ENCODE measurements at regions not wholly inside any gene's neighbourhood (a gene's known extent, or its start where the extent isn't known, plus 50 kb on each side); places are given as distances from the start of the nearest gene placed in this dataset.

DNA sequence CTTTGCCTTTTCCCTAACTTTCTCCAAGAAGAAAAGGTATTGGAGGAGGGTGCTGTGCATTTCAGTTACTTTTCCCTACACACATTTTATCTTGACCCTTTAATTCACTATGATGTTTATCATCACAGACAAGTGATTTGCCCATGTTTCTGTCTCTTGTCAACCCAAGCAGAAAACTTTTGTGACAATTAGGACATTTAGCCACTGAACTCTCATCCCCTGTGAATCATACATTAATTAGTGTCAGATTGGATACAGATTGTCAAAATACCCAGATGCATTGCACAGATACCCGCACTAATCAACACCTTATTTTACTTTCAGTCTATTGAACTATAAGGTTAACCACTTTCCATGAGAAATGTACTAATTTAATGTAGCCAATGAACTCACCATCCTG is 912.9 kb downstream of the SORCS1 start:
- H3K27me3 ChIP-seq (ENCODE audit: insufficient read depth, insufficient read length), result no peaks in the 10 kb centered on the region
- no peaks in the 10 kb centered on the region for H3K4me1 ChIP-seq (ENCODE audit: insufficient read depth, insufficient read length)
- no peaks in the 10 kb centered on the region for H3K9me3 ChIP-seq (ENCODE audit: insufficient read depth, low read length)
- no peak overlapping the region for H3K9ac ChIP-seq (ENCODE audit: insufficient read length, low read depth)
- DNase-seq (ENCODE audit: low read depth, low spot score), result no peak
- no peaks in the 10 kb centered on the region for H3K36me3 ChIP-seq (ENCODE audit: insufficient read depth, insufficient read length, low read length)
- H3K4me3 ChIP-seq (ENCODE audit: insufficient read length, low read depth), result no peak overlapping the region
- TF ChIP-seq YY1 (IDR thresholded peaks at IDR 0.05; ENCODE audit: insufficient read depth, insufficient read length), result no peak
- no peak for TF ChIP-seq SUZ12 (IDR thresholded peaks at IDR 0.05; ENCODE audit: extremely low read depth, insufficient read depth, insufficient read length)
- no peak for TF ChIP-seq ZNF274 (IDR thresholded peaks at IDR 0.05; ENCODE audit: low read depth, low read length)

GRCh38 chr10:106242301-106242700 is 922.2 kb downstream of the SORCS1 start:
- TF ChIP-seq YY1 (IDR thresholded peaks at IDR 0.05; ENCODE audit: insufficient read depth, insufficient read length), result no peak
- no peak for TF ChIP-seq ZNF274 (IDR thresholded peaks at IDR 0.05; ENCODE audit: low read depth, low read length)
- TF ChIP-seq SUZ12 (IDR thresholded peaks at IDR 0.05; ENCODE audit: extremely low read depth, insufficient read depth, insufficient read length), result no peak
- DNase-seq (ENCODE audit: low read depth, low spot score), result no peak
- Histone ChIP-seq H3K4me1 (ENCODE audit: insufficient read depth, insufficient read length) (no peaks in the 10 kb centered on the region), H3K27me3 (ENCODE audit: insufficient read depth, insufficient read length) (no peaks in the 10 kb centered on the region), H3K9me3 (ENCODE audit: insufficient read depth, low read length) (no peaks in the 10 kb centered on the region), H3K9ac (ENCODE audit: insufficient read length, low read depth) (no peak overlapping the region), H3K36me3 (ENCODE audit: insufficient read depth, insufficient read length, low read length) (no peaks in the 10 kb centered on the region), H3K4me3 (ENCODE audit: insufficient read length, low read depth) (no peak overlapping the region)

DNA sequence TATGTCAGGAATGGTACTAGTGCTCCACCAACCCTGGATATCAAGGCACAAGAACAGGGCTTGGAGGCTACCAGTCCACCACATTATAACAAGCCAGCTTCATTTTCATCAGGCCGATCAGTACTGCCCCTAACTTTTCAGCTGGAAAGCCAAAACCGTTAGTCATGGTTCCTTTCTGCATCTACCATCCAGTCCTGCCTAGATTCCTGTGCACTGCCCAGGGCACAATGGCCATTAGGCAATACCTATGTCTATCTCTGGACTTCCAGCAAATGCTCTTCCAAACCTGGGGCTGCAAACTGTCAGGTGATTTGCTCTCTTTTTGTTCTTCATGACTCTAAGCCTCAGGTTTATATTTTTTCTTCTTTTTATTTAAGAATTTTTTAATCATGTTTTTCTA is 937.7 kb downstream of the SORCS1 start:
- no peaks in the 10 kb centered on the region for H3K36me3 ChIP-seq (ENCODE audit: insufficient read depth, insufficient read length, low read length)
- no peaks in the 10 kb centered on the region for H3K27me3 ChIP-seq (ENCODE audit: insufficient read depth, insufficient read length)
- no peak overlapping the region for H3K9ac ChIP-seq (ENCODE audit: insufficient read length, low read depth)
- no peak for DNase-seq (ENCODE audit: low read depth, low spot score)
- H3K4me1 ChIP-seq (ENCODE audit: insufficient read depth, insufficient read length), result no peaks in the 10 kb centered on the region
- H3K9me3 ChIP-seq (ENCODE audit: insufficient read depth, low read length), result no peaks in the 10 kb centered on the region
- no peak overlapping the region for H3K4me3 ChIP-seq (ENCODE audit: insufficient read length, low read depth)
- TF ChIP-seq YY1 (IDR thresholded peaks at IDR 0.05; ENCODE audit: insufficient read depth, insufficient read length), result no peak
- no peak for TF ChIP-seq ZNF274 (IDR thresholded peaks at IDR 0.05; ENCODE audit: low read depth, low read length)
- TF ChIP-seq SUZ12 (IDR thresholded peaks at IDR 0.05; ENCODE audit: extremely low read depth, insufficient read depth, insufficient read length), result no peak

- H3K4me1 ChIP-seq (ENCODE audit: insufficient read depth, insufficient read length), result no peaks in the 10 kb centered on the region
- TF ChIP-seq SUZ12 (IDR thresholded peaks at IDR 0.05; ENCODE audit: extremely low read depth, insufficient read depth, insufficient read length), result no peak
- no peak for TF ChIP-seq YY1 (IDR thresholded peaks at IDR 0.05; ENCODE audit: insufficient read depth, insufficient read length)
- TF ChIP-seq ZNF274 (IDR thresholded peaks at IDR 0.05; ENCODE audit: low read depth, low read length), result no peak
- DNase-seq (ENCODE audit: low read depth, low spot score), result no peak
- H3K27me3 ChIP-seq (ENCODE audit: insufficient read depth, insufficient read length), result no peaks in the 10 kb centered on the region
- no peaks in the 10 kb centered on the region for H3K9me3 ChIP-seq (ENCODE audit: insufficient read depth, low read length)
- no peak overlapping the region for H3K9ac ChIP-seq (ENCODE audit: insufficient read length, low read depth)
- no peak overlapping the region for H3K4me3 ChIP-seq (ENCODE audit: insufficient read length, low read depth)
- no peaks in the 10 kb centered on the region for H3K36me3 ChIP-seq (ENCODE audit: insufficient read depth, insufficient read length, low read length)
Observed at GRCh38 chr10:106226142-106226541, 938.4 kb downstream of the SORCS1 start.

- no peaks in the 10 kb centered on the region for H3K9me3 ChIP-seq (ENCODE audit: insufficient read depth, low read length)
- H3K9ac ChIP-seq (ENCODE audit: insufficient read length, low read depth), result no peak overlapping the region
- no peaks in the 10 kb centered on the region for H3K36me3 ChIP-seq (ENCODE audit: insufficient read depth, insufficient read length, low read length)
- H3K4me1 ChIP-seq (ENCODE audit: insufficient read depth, insufficient read length), result no peaks in the 10 kb centered on the region
- H3K27me3 ChIP-seq (ENCODE audit: insufficient read depth, insufficient read length), result no peaks in the 10 kb centered on the region
- no peak overlapping the region for H3K4me3 ChIP-seq (ENCODE audit: insufficient read length, low read depth)
- TF ChIP-seq YY1 (IDR thresholded peaks at IDR 0.05; ENCODE audit: insufficient read depth, insufficient read length) (no peak), ZNF274 (IDR thresholded peaks at IDR 0.05; ENCODE audit: low read depth, low read length) (no peak), SUZ12 (IDR thresholded peaks at IDR 0.05; ENCODE audit: extremely low read depth, insufficient read depth, insufficient read length) (no peak)
- no peak for DNase-seq (ENCODE audit: low read depth, low spot score)
Observed at GRCh38 chr10:106224676-106225075, 939.8 kb downstream of the SORCS1 start.

DNA sequence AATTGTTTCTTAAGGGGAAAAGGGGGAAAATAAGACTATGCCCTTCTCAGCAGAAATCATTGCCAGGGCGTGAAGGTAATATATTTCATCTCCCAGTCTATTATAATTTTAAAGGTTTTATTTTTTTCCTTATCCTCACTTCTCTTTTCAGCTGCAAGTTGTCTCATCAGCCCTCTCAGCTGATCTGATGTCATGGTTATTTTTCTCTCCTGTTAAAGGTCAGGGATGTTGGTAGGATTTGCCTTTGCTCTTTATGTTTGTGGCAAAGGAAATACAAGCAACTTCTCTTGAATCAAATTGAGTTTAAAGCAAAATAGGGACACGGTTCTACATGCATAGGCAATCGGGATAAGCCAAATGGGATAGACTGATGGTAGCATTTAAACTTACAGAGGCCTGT is 946.9 kb downstream of the SORCS1 start:
- no peak for DNase-seq (ENCODE audit: low read depth, low spot score)
- H3K4me1 ChIP-seq (ENCODE audit: insufficient read depth, insufficient read length), result no peaks in the 10 kb centered on the region
- no peak overlapping the region for H3K9ac ChIP-seq (ENCODE audit: insufficient read length, low read depth)
- H3K36me3 ChIP-seq (ENCODE audit: insufficient read depth, insufficient read length, low read length), result no peaks in the 10 kb centered on the region
- no peak for TF ChIP-seq ZNF274 (IDR thresholded peaks at IDR 0.05; ENCODE audit: low read depth, low read length)
- no peak for TF ChIP-seq YY1 (IDR thresholded peaks at IDR 0.05; ENCODE audit: insufficient read depth, insufficient read length)
- TF ChIP-seq SUZ12 (IDR thresholded peaks at IDR 0.05; ENCODE audit: extremely low read depth, insufficient read depth, insufficient read length), result no peak
- no peaks in the 10 kb centered on the region for H3K9me3 ChIP-seq (ENCODE audit: insufficient read depth, low read length)
- no peak overlapping the region for H3K4me3 ChIP-seq (ENCODE audit: insufficient read length, low read depth)
- no peaks in the 10 kb centered on the region for H3K27me3 ChIP-seq (ENCODE audit: insufficient read depth, insufficient read length)

DNA sequence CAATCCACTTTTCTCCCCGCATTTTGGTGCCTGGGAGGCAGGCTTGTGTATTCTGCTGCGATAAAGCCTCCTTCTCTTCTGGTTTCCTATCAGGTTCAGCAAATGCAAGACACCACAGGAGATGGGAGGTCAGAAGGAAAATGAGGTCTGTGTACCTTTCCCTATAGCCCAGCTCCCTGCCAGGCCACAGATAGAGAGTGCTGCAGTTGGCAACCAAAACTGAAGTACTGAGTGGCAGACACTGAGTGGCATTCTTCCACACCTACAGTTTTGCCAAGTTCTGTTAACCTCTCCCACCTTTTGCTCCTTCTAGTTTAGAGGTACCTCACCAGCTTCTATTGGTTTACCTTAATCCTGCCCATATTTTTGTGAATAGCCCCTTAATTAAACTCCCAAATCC is 948.4 kb downstream of the SORCS1 start:
- Histone ChIP-seq H3K9ac (ENCODE audit: insufficient read length, low read depth) (no peak overlapping the region), H3K4me3 (ENCODE audit: insufficient read length, low read depth) (no peak overlapping the region), H3K27me3 (ENCODE audit: insufficient read depth, insufficient read length) (no peaks in the 10 kb centered on the region), H3K9me3 (ENCODE audit: insufficient read depth, low read length) (no peaks in the 10 kb centered on the region), H3K4me1 (ENCODE audit: insufficient read depth, insufficient read length) (no peaks in the 10 kb centered on the region), H3K36me3 (ENCODE audit: insufficient read depth, insufficient read length, low read length) (no peaks in the 10 kb centered on the region)
- TF ChIP-seq ZNF274 (IDR thresholded peaks at IDR 0.05; ENCODE audit: low read depth, low read length) (no peak), YY1 (IDR thresholded peaks at IDR 0.05; ENCODE audit: insufficient read depth, insufficient read length) (no peak), SUZ12 (IDR thresholded peaks at IDR 0.05; ENCODE audit: extremely low read depth, insufficient read depth, insufficient read length) (no peak)
- no peak for DNase-seq (ENCODE audit: low read depth, low spot score)

DNA sequence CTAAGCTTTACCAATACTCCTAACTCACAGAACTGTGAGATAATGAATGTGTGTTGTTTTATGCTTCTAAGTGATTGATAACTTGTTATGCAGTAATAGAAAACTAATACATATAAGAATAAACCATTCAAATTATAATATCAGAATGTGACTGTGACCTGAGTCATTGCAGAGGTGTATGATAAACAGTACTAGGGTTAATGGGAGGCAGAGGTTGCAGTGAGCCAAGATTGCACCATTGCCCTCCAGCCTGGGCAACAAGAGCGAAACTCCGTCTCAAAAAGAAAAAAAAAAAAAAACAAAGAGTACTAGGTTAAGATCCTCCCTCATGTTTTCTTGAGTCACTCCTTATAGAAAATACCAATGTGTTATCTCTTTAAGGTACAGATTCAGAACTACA is 950.3 kb downstream of the SORCS1 start:
- no peak for DNase-seq (ENCODE audit: low read depth, low spot score)
- H3K4me3 ChIP-seq (ENCODE audit: insufficient read length, low read depth), result no peak overlapping the region
- no peaks in the 10 kb centered on the region for H3K9me3 ChIP-seq (ENCODE audit: insufficient read depth, low read length)
- TF ChIP-seq ZNF274 (IDR thresholded peaks at IDR 0.05; ENCODE audit: low read depth, low read length) (no peak), YY1 (IDR thresholded peaks at IDR 0.05; ENCODE audit: insufficient read depth, insufficient read length) (no peak), SUZ12 (IDR thresholded peaks at IDR 0.05; ENCODE audit: extremely low read depth, insufficient read depth, insufficient read length) (no peak)
- no peaks in the 10 kb centered on the region for H3K36me3 ChIP-seq (ENCODE audit: insufficient read depth, insufficient read length, low read length)
- no peak overlapping the region for H3K9ac ChIP-seq (ENCODE audit: insufficient read length, low read depth)
- H3K27me3 ChIP-seq (ENCODE audit: insufficient read depth, insufficient read length), result no peaks in the 10 kb centered on the region
- H3K4me1 ChIP-seq (ENCODE audit: insufficient read depth, insufficient read length), result no peaks in the 10 kb centered on the region

Data from NT2/D1 (cell line).